CD4-positive, alpha-beta T cell (primary cell): ENCODE measurements at regions not wholly inside any gene's neighbourhood (a gene's known extent, or its start where the extent isn't known, plus 50 kb on each side); places are given as distances from the start of the nearest gene placed in this dataset.

ENCODE experiments used
- ATAC-seq: fragments of 200-7000 bp; cut with Tn5 transposase; one replicate; pipeline ENCODE4 v1.10.0; 2022; ENCODE audit warnings: mild to moderate bottlenecking; ENCODE audit not compliant: poor library complexity
- CTCF ChIA-PET: fragments of 350-600 bp; sonication (Branson Sonifier 250); formaldehyde crosslinking; loops from one replicate; lab custom pipeline; 2021; ENCODE audit warnings: antibody characterized with exemption, inconsistent platforms; lab: Charles Lee
- POLR2A ChIA-PET: fragments of 350-600 bp; sonication (Branson Sonifier 250); formaldehyde crosslinking; loops from one replicate; lab custom pipeline; 2021; ENCODE audit warnings: antibody characterized with exemption, inconsistent platforms; lab: Charles Lee
- DNase-seq, 14 experiments: peaks; one replicate each; pipeline ENCODE4 v3.0.0-alpha.2; 2013 to 2020; ENCODE audit warnings: mixed read lengths in 2 of 14
- H3K27ac ChIP-seq, 2 donors: one replicate each; pipeline versions ENCODE4 v1.5.1 to v1.7.0; 2013; ENCODE audit warnings: low read length in 2 of 2, low read depth in 1 of 2, mild to moderate bottlenecking in 1 of 2
- H3K27me3 ChIP-seq, 2 experiments: 1 replicate in 1 of 2; 2 replicates in 1 of 2; pipeline versions ENCODE4 v1.6.1 to v1.7.0; 2013; ENCODE audit warnings: low read length in 2 of 2, control low read depth in 1 of 2, mild to moderate bottlenecking in 1 of 2, moderate library complexity in 1 of 2; ENCODE audit not compliant: insufficient read depth in 2 of 2, control insufficient read depth in 1 of 2
- H3K36me3 ChIP-seq: one replicate; pipeline ENCODE4 v1.6.1; 2013; ENCODE audit warnings: low read length, control low read depth; ENCODE audit not compliant: insufficient read depth
- H3K4me1 ChIP-seq: one replicate; pipeline ENCODE4 v1.6.1; 2013; ENCODE audit warnings: low read length, control low read depth; ENCODE audit not compliant: insufficient read depth
- H3K4me3 ChIP-seq: one replicate; pipeline ENCODE4 v1.5.1; 2013; ENCODE audit warnings: mild to moderate bottlenecking, low read length, moderate library complexity
- H3K9me3 ChIP-seq, 2 experiments: 1 replicate in 1 of 2; 2 replicates in 1 of 2; pipeline versions ENCODE4 v1.6.1 to v1.7.0; 2013; ENCODE audit warnings: low read length in 2 of 2, mild to moderate bottlenecking in 2 of 2, control low read depth in 1 of 2, moderate library complexity in 1 of 2; ENCODE audit not compliant: control insufficient read depth in 1 of 2, insufficient read depth in 1 of 2
- H3K27ac Mint-ChIP-seq: one replicate; pipeline ENCODE4 v1.8.0; 2020; ENCODE audit warnings: mixed read lengths
- H3K27me3 Mint-ChIP-seq: one replicate; pipeline ENCODE4 v1.8.0; 2021; ENCODE audit warnings: mixed read lengths
- H3K36me3 Mint-ChIP-seq: one replicate; pipeline ENCODE4 v1.8.0; 2021; ENCODE audit warnings: low read depth, mixed read lengths
- H3K4me1 Mint-ChIP-seq: one replicate; pipeline ENCODE4 v1.8.0; 2021; ENCODE audit warnings: low read depth, mixed read lengths
- H3K4me3 Mint-ChIP-seq: one replicate; pipeline ENCODE4 v1.8.0; 2020; ENCODE audit warnings: mild to moderate bottlenecking, mixed read lengths
- H3K9me3 Mint-ChIP-seq: one replicate; pipeline ENCODE4 v1.8.0; 2020; ENCODE audit warnings: mixed read lengths
- intact Hi-C, 2 experiments: fragments of 100-400 bp; cut with DNase I in 1 of 2; cut with micrococcal nuclease in 1 of 2; formaldehyde crosslinking; loops; one replicate each; pipeline versions ENCODE4 v1.15.1 to v1.9.0; 2023 to 2025; cut with DNase I, micrococcal nuclease
- TF ChIP-seq, protein P1 (sequence below): fragments of 200-600 bp; IDR thresholded peaks from one replicate; pipeline ENCODE4 v1.8.0; 2022; ENCODE audit warnings: antibody characterized with exemption, mild to moderate bottlenecking

DNA sequence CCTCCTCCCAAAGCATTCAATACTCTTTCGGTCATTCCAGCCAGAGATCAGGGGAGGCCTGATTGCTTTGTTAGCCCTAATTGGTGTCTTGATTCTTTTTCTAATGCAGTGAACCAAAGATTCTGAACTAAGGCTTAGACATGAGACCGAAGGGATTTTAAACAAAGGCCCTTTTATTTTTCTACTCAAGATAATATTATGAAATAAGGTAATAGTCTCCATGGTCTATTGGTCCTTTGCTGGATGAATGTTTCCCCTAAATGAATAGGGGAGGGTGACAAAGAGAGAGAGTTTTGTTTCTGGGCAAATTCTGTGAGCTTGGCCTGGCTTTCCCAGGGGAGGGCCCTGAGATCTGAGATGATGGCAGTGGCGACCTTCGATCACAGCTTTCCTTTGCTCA lies 449.1 kb downstream of the TYW1 start:
- DNase-seq: no peak
- ChIA-PET CTCF (no interaction called here), POLR2A (no interaction called here)
- Histone ChIP-seq H3K27ac (no peak overlapping the region), H3K4me3 (no peak overlapping the region), H3K4me1 (no peaks in the 10 kb centered on the region), H3K9me3 (peaks cover 0 to 12% of the 10 kb centered on the region in 2 experiments), H3K27me3 (no peaks in the 10 kb centered on the region), H3K36me3 (no peaks in the 10 kb centered on the region)
- Mint-ChIP-seq H3K27ac (no peak overlapping the region), H3K4me3 (no peak overlapping the region), H3K36me3 (no peaks in the 10 kb centered on the region), H3K9me3 (peaks cover 4% of the 10 kb centered on the region), H3K27me3 (no peaks in the 10 kb centered on the region), H3K4me1 (no peaks in the 10 kb centered on the region)
- intact Hi-C loops: no loop called here
- TF ChIP-seq, protein P1, sequence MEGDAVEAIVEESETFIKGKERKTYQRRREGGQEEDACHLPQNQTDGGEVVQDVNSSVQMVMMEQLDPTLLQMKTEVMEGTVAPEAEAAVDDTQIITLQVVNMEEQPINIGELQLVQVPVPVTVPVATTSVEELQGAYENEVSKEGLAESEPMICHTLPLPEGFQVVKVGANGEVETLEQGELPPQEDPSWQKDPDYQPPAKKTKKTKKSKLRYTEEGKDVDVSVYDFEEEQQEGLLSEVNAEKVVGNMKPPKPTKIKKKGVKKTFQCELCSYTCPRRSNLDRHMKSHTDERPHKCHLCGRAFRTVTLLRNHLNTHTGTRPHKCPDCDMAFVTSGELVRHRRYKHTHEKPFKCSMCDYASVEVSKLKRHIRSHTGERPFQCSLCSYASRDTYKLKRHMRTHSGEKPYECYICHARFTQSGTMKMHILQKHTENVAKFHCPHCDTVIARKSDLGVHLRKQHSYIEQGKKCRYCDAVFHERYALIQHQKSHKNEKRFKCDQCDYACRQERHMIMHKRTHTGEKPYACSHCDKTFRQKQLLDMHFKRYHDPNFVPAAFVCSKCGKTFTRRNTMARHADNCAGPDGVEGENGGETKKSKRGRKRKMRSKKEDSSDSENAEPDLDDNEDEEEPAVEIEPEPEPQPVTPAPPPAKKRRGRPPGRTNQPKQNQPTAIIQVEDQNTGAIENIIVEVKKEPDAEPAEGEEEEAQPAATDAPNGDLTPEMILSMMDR: no peak
- ATAC-seq: no peak

DNA sequence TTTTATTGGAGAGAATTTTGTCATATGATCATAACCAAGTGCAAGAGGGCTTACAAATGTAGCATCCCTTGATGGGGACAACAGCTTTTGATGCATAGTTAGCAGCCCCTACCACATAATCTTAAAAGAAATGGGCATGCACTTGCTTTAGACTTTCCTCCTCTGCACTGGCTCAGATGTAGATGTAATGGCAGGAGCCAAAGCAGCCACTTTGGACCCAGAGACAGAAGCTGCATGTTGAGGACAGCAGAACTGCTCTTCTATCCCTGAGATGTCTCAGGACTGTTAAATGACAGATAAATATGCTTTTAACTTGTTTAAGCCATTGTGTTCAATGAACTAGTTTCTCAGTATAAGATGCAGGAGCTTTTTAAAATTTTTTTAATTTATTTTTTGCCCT lies 450.7 kb downstream of the TYW1 start:
- no peaks in the 10 kb centered on the region for H3K36me3 Mint-ChIP-seq
- H3K9me3 Mint-ChIP-seq: peaks cover 4% of the 10 kb centered on the region
- no peak overlapping the region for H3K27ac Mint-ChIP-seq
- no peak overlapping the region for H3K4me3 ChIP-seq
- H3K27ac ChIP-seq: no peak overlapping the region
- ATAC-seq (no peak), DNase-seq (no peak)
- H3K4me1 ChIP-seq: no peaks in the 10 kb centered on the region
- peaks cover 0 to 12% of the 10 kb centered on the region in 2 experiments for H3K9me3 ChIP-seq
- H3K27me3 Mint-ChIP-seq: no peaks in the 10 kb centered on the region
- H3K36me3 ChIP-seq: no peaks in the 10 kb centered on the region
- TF ChIP-seq, protein P1: no peak
- H3K4me1 Mint-ChIP-seq: no peaks in the 10 kb centered on the region
- intact Hi-C loops: no loop called here
- CTCF ChIA-PET: no interaction called here
- H3K4me3 Mint-ChIP-seq: no peak overlapping the region
- POLR2A ChIA-PET: no interaction called here
- H3K27me3 ChIP-seq: no peaks in the 10 kb centered on the region

DNA sequence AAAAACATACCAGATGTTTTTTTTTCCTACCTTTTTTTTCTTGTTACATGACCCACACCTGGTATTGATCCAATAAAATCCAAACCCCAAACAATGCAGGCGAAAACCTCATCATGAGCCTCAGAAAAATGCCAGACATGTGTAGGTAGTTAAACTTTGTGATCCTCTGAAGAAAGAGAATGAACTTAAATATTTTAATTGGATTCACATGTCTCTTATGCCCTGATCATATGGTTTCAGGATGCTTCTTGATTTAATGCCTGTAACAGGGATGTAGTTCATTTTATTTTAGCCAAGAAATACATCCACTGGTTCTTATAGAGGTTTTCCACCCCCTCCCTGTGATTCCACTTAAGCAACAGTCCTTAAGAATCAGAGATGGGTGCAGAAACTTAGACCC lies 451.6 kb downstream of the TYW1 start:
- Histone ChIP-seq H3K4me3 (no peak overlapping the region), H3K9me3 (peaks cover 0 to 12% of the 10 kb centered on the region in 2 experiments), H3K27ac (no peak overlapping the region), H3K27me3 (no peaks in the 10 kb centered on the region), H3K4me1 (no peaks in the 10 kb centered on the region), H3K36me3 (no peaks in the 10 kb centered on the region)
- Mint-ChIP-seq H3K27me3 (no peaks in the 10 kb centered on the region), H3K4me3 (no peak overlapping the region), H3K9me3 (peaks cover 7% of the 10 kb centered on the region), H3K36me3 (no peaks in the 10 kb centered on the region), H3K4me1 (no peaks in the 10 kb centered on the region), H3K27ac (no peak overlapping the region)
- no peak for ATAC-seq
- POLR2A ChIA-PET: no interaction called here
- TF ChIP-seq, protein P1: no peak
- DNase-seq: no peak
- CTCF ChIA-PET: no interaction called here
- intact Hi-C loops: no loop called here
